Epithelial cell of prostate (primary cell): ENCODE measurements at regions not wholly inside any gene's neighbourhood (a gene's known extent, or its start where the extent isn't known, plus 50 kb on each side); places are given as distances from the start of the nearest gene placed in this dataset.

Source experiments
- DNase-seq: peaks from one replicate; pipeline ENCODE4 v3.0.0-alpha.2; 2011; ENCODE audit warnings: low read depth, low spot score
- H3K27ac ChIP-seq: fragments of 450-650 bp; 2 replicates; pipeline ENCODE4 v1.5.1; 2017; ENCODE audit warnings: mild to moderate bottlenecking

DNA sequence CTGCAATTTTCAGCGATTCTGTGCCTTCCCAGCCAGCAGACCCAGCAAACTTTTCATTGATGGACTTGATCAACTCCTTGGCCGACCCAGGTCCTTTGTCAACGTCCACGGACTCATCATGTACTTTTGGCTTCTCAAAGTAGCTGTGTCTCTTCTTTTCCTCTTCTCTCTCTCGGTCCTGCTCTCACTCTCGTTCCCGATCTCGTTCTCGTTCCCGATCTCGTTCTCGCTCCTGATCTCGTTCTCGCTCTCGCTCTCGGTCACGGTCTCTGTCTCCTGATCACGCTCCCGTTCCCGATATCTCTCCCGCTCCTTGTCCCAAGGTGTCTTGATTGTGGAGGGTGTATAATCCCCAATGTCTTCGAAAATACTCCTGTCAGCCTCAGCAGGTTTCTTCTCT is 219.5 kb upstream of the FANCL start:
- no peak for DNase-seq
- no peak overlapping the region for H3K27ac ChIP-seq

DNA sequence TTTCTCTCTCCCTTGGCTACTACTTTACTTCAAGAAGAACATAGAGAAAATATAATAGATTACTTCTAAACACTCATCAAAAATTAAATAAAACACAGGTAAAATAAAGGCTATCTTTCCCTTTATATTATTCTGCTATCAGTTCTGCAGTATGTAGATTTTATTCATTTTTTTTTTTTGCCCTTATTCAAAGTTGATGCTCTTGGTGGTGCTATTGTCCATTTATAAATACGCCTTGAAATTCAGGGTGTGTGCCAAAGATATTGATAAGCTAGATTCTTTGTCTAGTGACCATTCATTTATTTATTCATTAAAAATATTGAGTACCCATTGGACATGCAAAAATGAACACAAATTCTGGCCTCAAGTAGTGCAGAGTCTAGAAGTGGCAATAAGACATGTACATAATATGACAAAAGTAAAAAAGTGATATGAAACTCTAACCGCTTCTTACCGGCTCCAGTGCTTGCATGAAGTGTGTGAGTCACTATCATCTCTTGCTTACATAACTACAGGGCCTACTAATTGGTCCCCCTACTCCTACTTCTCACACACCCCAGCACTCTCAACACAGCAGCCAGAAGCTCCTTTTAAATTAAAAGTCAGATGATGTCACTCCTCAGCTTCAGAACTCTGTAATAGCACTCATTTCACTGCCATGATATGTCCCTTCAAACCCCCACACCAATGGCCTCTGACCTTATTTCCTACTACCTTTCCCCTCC is 208.3 kb upstream of the FANCL start:
- H3K27ac ChIP-seq = no peak overlapping the region
- DNase-seq = no peak

GRCh38 chr2:58448845-58449244 is 207.7 kb upstream of the FANCL start:
- no peak overlapping the region for H3K27ac ChIP-seq
- no peak for DNase-seq

GRCh38 chr2:58448065-58448507 is 207.0 kb upstream of the FANCL start:
- DNase-seq = peak; percentile 12
- peak overlapping the region; percentile 64 for H3K27ac ChIP-seq

- DNase-seq = peak; percentile 5
- H3K27ac ChIP-seq = peak overlapping the region; percentile 64
Observed at GRCh38 chr2:58447586-58447985, 206.5 kb upstream of the FANCL start.

DNA sequence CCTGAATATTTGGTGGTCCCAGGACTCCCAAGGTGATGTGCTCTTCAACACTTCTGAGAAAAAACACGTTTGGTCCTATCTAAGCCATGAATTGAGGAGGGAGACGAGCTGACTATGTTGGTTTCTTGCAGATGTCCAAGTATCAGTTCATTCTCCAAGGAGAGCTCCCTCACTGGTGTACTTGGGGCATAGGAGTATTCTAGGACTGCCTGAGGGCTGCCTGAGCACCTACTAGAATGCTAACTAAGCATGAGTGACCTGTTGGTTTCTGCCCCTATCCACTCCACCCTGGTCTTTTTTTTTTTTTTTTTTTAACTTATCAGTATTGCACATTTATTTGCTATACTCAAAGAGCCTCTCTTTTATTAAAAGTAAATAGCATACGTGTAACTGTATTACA is 200.5 kb upstream of the FANCL start:
- no peak for DNase-seq
- no peak overlapping the region for H3K27ac ChIP-seq

GRCh38 chr2:58436872-58437271 is 195.7 kb upstream of the FANCL start:
- DNase-seq = no peak
- H3K27ac ChIP-seq = no peak overlapping the region

DNA sequence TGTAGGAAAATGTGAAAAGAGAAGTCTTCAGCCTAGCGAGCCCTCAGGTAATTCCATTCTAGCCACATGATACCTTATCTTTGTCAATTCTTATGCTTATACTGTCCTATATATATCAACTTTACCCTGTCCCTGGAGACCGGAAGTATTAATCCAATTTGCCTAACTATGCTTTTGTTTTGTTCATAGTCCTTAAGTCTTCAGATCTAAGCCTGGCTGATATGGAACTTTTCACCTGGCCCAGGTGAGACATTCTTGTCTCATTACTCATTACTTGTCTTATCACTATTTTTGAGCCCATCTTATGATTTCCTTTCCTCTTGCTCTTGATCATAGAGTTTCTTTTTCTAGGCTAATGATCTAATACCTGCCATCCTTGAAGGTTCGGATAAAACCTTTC is 194.1 kb upstream of the FANCL start:
- no peak for DNase-seq
- H3K27ac ChIP-seq = no peak overlapping the region

GRCh38 chr2:58434692-58435091 is 193.6 kb upstream of the FANCL start:
- no peak overlapping the region for H3K27ac ChIP-seq
- DNase-seq = no peak

GRCh38 chr2:58432491-58433170 is 191.5 kb upstream of the FANCL start:
- no peak overlapping the region for H3K27ac ChIP-seq
- DNase-seq = no peak

DNA sequence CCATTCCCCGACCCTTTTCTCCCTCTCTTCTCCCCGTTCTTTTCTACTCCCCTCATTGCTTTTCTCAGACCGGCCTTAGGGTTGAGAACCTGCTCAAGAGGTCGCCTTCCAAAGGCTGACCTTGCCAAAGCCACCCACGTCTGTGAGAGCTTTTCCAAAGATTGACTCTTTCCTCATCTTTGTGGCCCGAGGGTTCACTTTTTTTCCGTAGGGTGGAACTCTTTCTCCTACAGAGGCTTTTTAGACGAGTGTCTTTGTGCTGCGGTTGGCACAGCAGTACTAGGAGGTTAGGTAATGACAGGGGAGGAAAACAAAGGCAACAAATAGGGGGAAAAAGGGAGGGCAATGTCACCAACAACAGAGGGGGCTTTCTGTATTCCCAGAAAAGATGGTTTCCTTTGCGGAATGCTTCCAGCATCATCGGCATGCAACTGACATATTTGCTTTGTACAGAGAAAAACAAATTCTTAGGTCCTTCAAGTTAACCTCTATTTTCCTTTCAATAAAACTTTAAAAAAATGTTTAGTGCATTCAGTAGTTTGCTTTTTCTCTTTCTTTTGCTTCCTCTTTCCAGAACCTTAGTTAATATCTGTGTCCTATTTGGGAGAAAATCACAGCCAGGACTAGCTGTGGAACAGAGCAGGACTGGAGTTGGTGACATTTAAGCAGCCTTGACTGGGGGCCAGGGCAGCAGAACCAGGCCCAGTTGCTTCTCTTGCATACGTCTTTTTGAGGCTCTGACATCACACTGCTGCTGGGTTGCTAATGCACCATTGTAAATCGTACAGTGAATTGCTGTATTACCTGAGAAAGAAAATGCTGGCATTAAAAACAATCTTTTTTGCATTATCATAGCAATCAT is 188.1 kb upstream of the FANCL start:
- no peak for DNase-seq

GRCh38 chr2:58428096-58429013 is 187.2 kb upstream of the FANCL start:
- DNase-seq = no peak
- no peak overlapping the region for H3K27ac ChIP-seq

More for the DNA sequence above, 188.1 kb upstream of the FANCL start:
- no peak overlapping the region for H3K27ac ChIP-seq

GRCh38 chr2:58427572-58428095 is 186.5 kb upstream of the FANCL start:
- H3K27ac ChIP-seq = no peak overlapping the region
- DNase-seq = no peak

GRCh38 chr2:58425368-58425767 is 184.2 kb upstream of the FANCL start:
- DNase-seq = no peak
- no peak overlapping the region for H3K27ac ChIP-seq

DNA sequence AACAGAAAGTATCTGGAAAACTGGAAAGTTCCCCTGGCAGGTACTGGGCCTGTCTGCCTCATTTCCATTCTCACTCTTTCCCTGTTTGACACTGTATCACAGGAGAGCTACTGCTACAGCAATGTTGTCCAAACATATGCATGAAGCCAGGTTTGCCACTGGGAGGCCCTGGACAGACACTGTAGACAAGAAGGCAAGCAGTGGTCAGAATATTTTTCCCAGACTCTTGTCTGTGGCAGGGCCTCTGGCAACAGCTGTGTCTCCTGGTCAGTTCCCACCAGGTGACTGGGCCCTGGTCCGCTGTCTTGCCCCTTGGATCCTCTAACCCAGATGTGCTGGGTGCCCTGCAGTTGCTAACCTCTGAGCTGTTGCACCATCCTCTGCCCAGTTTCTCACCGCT is 178.9 kb upstream of the FANCL start:
- no peak overlapping the region for H3K27ac ChIP-seq
- DNase-seq = no peak

DNA sequence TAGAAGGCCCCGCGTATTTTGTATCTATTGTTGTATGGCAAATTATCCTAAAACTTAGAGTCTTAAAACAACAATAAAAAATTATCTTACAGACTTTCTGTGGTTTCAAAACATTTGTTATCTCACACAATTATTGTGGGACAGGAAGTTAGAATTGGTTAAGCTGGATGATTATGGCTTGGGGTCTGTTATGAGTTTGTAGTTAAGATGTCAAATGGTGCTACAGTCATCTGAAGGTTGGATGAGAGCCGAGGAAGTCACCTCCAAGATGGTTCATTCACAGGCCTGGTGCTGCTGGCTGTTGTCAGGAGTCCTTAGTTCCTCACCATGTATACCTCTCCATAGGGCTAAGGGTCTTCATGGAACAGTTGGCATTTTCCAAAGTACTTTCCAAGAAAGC is 175.6 kb upstream of the FANCL start:
- no peak for DNase-seq
- H3K27ac ChIP-seq = no peak overlapping the region

- no peak overlapping the region for H3K27ac ChIP-seq
- no peak for DNase-seq
Observed at GRCh38 chr2:58414506-58414905, 173.4 kb upstream of the FANCL start.

DNA sequence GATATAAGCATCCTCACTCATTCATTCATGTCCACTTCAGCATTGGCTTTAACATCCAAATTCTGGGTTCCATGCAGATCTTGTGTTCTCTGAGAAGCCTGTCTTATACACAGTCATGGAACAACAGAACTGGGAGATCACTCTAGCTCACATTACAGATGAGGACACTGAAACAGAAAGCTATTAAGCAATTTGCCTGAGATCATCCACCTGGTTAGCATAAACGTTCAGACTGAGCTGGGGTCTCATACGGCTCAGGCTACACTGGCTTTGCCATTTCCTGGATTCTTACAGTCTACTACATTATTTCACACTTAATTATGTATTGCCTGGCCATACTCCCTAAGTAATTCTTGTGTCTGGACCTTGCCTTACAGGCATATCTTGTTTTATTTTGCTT is 169.4 kb upstream of the FANCL start:
- DNase-seq = no peak
- H3K27ac ChIP-seq = no peak overlapping the region

DNA sequence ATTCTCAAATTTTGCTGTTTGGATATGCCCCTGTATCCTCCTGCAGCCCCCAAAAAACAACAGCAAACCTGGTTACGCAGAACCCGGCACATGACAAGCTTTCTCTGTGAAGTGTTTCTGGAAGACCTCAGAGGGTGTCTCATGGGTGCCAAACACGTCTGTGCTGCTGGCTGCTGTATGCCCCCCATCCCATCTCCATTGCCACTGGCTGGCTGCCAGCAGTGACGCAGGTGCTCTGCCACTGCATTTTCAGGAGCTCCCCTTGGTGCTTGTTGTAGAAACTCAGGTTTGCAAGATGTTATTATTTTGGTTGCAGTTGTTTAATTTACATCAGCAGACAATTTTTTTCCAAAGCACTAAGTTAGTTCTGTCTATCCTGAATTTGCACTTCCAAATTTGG is 166.4 kb upstream of the FANCL start:
- DNase-seq = no peak
- no peak overlapping the region for H3K27ac ChIP-seq

DNA sequence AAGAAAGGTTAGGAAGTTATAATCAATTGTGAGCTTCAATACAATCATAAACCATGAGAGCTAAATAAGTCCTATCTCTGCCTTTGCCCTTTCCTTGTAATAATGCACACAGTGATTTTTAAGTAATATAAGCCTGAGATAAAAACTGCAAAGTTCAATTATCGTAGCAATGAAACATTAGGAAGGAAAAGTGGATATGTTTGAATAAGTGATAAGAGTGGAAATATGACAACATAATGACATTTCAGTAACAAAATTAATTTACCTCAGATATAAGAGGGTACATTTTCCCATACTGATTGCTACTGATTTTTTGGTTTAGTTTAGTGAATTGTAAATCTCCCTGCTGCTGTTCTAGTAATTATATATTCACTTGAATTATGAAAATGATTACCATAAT is 164.2 kb upstream of the FANCL start:
- H3K27ac ChIP-seq = no peak overlapping the region
- no peak for DNase-seq
